GM18502 (cell line): ENCODE measurements at regions not wholly inside any gene's neighbourhood (a gene's known extent, or its start where the extent isn't known, plus 50 kb on each side); places are given as distances from the start of the nearest gene placed in this dataset.
A peak's percentile ranks its signal among the peaks of the same experiment; 100 is the strongest.

Experiments used
- ATAC-seq: cut with Tn5 transposase; IDR thresholded peaks from one replicate; pipeline ENCODE4 v1.9.1; 2021; ENCODE audit warnings: mild to moderate bottlenecking; ENCODE audit not compliant: unreplicated experiment, poor library complexity

- no peak for ATAC-seq
Observed at GRCh38 chr1:177368255-177368654, 197.5 kb downstream of the BRINP2 start.

GRCh38 chr1:177366091-177366490 lies 195.3 kb downstream of the BRINP2 start:
- ATAC-seq, result no peak

GRCh38 chr1:177360791-177361190 lies 190.0 kb downstream of the BRINP2 start:
- no peak for ATAC-seq

- ATAC-seq, result no peak
Observed at GRCh38 chr1:177356674-177357435, 186.1 kb downstream of the BRINP2 start.

GRCh38 chr1:177355575-177355974 lies 184.8 kb downstream of the BRINP2 start:
- peak; percentile 58 for ATAC-seq

- no peak for ATAC-seq
Observed at GRCh38 chr1:177354247-177354646, 183.5 kb downstream of the BRINP2 start.

GRCh38 chr1:177351361-177352108 lies 180.8 kb downstream of the BRINP2 start:
- ATAC-seq, result no peak

- ATAC-seq, result no peak
Observed at GRCh38 chr1:177346790-177347359, 176.1 kb downstream of the BRINP2 start.

- no peak for ATAC-seq
Observed at GRCh38 chr1:177343445-177343844, 172.7 kb downstream of the BRINP2 start.

GRCh38 chr1:177341773-177342172 lies 171.0 kb downstream of the BRINP2 start:
- ATAC-seq, result no peak

GRCh38 chr1:177340601-177341067 lies 169.9 kb downstream of the BRINP2 start:
- ATAC-seq, result no peak

GRCh38 chr1:177338376-177338775 lies 167.6 kb downstream of the BRINP2 start:
- no peak for ATAC-seq

GRCh38 chr1:177334903-177335302 lies 164.1 kb downstream of the BRINP2 start:
- no peak for ATAC-seq

GRCh38 chr1:177333936-177334595 lies 163.3 kb downstream of the BRINP2 start:
- no peak for ATAC-seq
